GM19025 (cell line): ENCODE measurements at regions not wholly inside any gene's neighbourhood (a gene's known extent, or its start where the extent isn't known, plus 50 kb on each side); places are given as distances from the start of the nearest gene placed in this dataset.

Experiments
- ATAC-seq: cut with Tn5 transposase; IDR thresholded peaks from one replicate; pipeline ENCODE4 v1.9.1; 2021; ENCODE audit warnings: mild to moderate bottlenecking, low read depth, moderate library complexity; ENCODE audit not compliant: unreplicated experiment

DNA sequence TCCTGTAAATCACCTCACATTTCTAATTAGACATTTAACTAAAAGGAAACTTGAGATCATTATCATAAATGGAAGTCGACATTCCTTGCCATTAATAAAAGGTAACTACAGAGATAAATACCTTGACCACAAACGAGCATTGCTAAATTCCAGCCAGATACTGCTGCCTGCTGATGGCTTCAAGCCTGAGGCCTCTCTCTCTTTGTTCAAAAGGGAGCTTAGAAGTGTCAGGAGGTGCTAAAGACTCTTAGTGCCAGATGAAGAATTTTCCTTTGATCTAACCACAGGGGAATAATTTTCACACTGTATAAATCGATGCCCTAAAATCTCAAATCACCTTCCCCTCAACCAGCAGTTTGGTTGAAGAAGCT is 248.2 kb upstream of the PMEPA1 start:
- ATAC-seq, result no peak

DNA sequence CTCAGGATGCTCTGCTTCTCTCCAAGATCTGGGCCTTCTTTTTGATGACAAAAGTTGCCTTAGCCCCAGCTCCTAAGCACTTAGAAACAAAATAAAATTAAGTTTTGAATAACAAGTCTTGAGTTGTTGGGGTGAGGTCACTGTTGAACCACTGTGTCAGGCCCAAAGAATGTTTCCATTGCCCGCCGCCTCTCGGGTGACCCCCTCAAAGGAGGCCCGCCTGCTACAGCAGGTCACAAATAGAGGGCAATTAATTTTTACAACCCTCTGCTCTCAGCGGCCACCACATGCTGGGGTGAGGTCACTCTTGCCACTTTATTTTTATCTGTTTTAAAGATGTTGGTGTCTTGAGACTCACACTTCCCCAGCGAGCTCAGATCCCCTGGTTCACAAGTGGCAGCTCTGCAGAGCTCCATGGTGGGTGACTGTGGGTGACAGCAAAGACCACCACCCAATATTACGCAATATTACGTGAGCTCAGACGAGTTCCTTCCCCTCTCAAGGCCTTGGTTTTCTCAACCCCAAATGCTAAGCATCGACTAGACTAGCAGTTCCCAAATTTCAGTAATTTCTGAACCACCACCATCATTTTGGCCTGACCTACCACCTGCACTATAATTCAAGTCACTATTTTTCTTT is 247.7 kb upstream of the PMEPA1 start:
- ATAC-seq, result no peak

- no peak for ATAC-seq
Observed at GRCh38 chr20:57953638-57954037, 243.8 kb upstream of the PMEPA1 start.

DNA sequence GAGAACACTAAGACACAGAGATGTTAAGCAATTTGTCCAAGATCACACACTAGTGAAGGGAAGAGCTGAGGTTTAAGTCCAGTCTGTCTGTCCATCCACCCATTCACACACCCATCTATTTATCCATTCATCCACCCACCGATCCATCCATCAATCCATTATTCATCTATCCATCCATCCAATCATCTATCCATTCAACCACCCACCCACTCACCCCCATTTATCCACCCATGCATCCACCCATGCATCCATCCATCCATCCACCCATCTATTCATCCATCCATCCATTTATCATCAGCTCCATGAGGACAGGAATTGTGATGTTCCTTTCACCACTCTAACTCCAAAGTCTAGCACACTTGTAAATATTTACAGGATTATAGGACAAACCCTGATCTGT is 242.3 kb upstream of the PMEPA1 start:
- no peak for ATAC-seq

GRCh38 chr20:57951549-57951948 is 241.7 kb upstream of the PMEPA1 start:
- no peak for ATAC-seq

DNA sequence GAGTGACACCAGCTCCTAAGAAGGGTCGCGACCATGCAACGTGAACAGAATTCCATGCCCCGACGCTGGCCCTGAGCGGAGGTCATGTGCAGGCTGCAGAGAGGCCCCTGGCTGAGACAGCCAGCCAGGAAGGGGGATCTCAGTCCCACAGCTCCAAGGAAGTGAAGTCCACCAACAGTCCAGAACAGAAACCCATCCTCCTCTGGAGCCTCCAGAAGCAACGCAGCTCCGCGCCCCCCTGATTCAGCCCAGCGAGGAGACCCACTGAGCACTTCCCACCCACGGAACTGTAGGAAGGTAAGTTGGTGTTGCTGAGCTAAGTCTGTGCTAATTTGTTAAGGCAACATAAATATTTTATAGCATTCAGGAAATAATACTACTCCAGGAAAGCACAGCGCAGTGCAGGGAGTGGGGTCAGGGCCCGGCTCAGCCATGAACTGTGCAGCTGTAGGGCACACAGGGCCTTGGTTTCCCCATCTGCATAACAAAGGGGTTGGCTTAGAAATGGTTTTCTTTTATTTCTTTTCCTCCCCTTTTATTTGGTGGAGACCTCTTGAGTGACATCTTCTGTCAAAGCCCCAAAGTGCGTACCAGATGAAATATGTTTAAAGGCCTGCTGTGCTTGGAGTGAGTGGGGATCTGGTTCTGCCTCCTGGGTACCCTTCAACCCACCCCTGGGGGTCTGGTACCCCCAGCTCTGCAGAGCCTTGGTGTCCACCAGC is 241.1 kb upstream of the PMEPA1 start:
- ATAC-seq, result no peak

DNA sequence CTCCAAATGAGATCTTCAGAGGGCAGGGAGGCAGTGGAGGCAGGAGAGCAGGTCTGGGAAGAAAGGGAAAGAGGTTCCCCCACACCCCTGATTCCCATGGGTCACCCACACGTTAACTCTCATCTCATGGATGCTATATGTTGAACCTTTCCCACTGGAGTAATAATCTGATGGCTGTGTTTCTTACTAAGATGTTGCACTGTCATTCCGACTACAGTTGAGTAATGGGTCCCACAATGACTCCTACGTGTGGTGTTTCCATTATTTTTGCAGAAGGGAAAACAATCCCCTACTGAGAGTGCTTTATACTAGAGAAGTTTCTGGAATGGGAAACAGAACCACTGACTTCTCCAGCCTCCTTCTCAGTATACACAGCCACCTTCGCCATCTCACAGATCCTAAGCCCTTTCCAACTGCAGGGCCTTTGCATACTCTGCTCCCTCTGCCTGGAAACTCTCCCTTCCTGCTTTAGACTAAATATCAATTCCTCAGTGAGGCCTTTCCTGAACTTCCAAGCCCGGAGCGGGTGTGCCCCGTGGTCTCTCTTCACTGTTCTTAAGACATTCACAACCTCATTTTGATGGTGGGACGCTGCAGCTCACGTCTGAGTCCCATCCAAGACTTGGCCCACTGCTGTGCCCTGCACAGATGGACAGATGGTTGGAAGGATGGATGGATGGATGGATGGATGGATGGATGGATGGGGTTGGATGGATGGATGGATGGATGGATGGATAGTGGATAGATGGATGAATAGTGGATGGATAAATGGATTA is 238.6 kb upstream of the PMEPA1 start:
- no peak for ATAC-seq

GRCh38 chr20:57947421-57948179 is 237.8 kb upstream of the PMEPA1 start:
- ATAC-seq, result no peak

- no peak for ATAC-seq
Observed at GRCh38 chr20:57946559-57947315, 236.9 kb upstream of the PMEPA1 start.

GRCh38 chr20:57944988-57945387 is 235.2 kb upstream of the PMEPA1 start:
- no peak for ATAC-seq

- ATAC-seq, result no peak
Observed at GRCh38 chr20:57943950-57944349, 234.1 kb upstream of the PMEPA1 start.

- no peak for ATAC-seq
Observed at GRCh38 chr20:57943291-57943690, 233.5 kb upstream of the PMEPA1 start.

- no peak for ATAC-seq
Observed at GRCh38 chr20:57941604-57942381, 232.0 kb upstream of the PMEPA1 start.

DNA sequence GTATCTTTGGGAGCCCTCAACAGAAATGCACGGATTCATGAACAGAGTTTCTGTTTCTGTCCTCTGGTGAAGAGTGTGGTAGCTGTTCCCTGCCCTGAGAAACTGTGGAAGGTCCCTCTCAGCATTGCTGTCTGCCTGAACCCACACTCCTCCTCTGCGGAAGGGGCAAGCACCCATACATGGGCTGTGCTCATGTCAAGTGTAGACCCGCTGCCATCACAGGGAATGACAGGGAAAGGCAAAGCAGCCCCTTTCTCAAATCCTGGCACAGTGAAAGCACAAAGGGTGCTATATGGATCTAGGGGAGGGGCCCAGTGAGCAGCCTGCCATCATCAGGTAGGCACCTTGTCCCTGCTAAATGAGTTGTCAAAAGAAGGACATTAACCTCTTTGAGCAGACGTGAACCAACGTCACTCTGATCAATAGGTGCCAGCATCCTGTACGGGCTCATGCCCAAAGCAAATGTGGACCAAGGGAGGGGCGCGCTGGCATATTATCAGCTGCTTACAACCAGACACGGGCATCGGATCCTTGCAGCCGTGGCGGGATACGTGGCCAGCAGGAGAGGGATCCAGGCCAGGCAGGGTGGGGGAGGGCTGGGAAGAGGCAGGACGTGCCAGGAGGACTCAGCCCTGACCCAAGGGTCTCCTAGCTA is 231.2 kb upstream of the PMEPA1 start:
- ATAC-seq, result no peak

DNA sequence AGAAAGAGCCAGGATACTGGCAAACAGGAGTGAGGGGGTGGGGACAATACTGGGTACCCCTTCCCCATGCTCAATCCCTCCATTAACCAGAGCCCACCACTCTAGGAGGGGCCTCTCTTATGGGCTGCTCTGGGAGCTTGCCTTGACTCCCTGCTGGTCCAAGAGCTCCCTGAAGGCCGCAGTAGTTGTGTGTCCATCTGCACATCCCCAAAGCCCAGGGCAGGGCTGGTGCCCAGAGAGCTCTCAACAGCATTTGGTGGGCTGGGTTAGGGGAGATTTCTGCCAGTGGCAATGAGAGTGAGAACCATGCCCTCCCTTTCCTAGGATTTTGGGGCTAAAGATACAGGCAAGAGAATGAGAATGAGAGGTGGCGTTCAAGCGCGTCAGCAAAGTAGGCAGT is 230.6 kb upstream of the PMEPA1 start:
- no peak for ATAC-seq

DNA sequence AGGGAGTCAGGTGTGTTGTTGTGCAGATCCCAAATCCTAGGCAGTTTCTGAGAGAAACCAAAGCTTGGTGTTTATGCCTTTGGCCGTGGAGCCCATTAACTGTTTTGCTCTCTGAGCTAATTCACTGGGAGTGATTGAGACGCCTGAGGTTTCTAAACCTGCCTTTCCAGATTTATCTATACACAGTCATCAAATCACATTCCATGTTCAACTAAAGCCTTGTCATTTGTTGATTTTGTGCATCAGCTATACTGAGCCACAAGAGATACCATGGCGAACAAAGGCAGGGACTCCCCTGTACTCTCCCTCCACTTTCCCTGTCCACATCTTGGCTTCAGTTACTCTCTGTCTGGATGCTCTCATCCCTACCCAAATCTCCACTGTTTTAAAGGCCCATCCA is 229.7 kb upstream of the PMEPA1 start:
- ATAC-seq, result no peak

GRCh38 chr20:57938158-57939108 is 228.6 kb upstream of the PMEPA1 start:
- no peak for ATAC-seq
